Colonic mucosa (tissue), 4 donors: ENCODE measurements at regions not wholly inside any gene's neighbourhood (a gene's known extent, or its start where the extent isn't known, plus 50 kb on each side); places are given as distances from the start of the nearest gene placed in this dataset.

Experiments
- DNase-seq: peaks from one replicate; pipeline ENCODE4 v3.0.0-alpha.2; 2020
- H3K27ac ChIP-seq: fragments of 200-600 bp; one replicate; pipeline ENCODE4 v1.8.0; 2021
- H3K27me3 ChIP-seq: fragments of 200-600 bp; one replicate; pipeline ENCODE4 v1.8.0; 2021
- H3K36me3 ChIP-seq: fragments of 200-600 bp; one replicate; pipeline ENCODE4 v1.8.0; 2021
- H3K4me1 ChIP-seq: fragments of 200-600 bp; one replicate; pipeline ENCODE4 v1.8.0; 2021; ENCODE audit warnings: mild to moderate bottlenecking
- H3K4me3 ChIP-seq: fragments of 200-600 bp; one replicate; pipeline ENCODE4 v1.8.0; 2021
- H3K9ac ChIP-seq, 2 donors: one replicate each; pipeline ENCODE4 v1.7.0; 2013; ENCODE audit warnings: control low read depth in 2 of 2, low read depth in 2 of 2, low read length in 2 of 2
- H3K9me3 ChIP-seq: fragments of 200-600 bp; one replicate; pipeline ENCODE4 v1.8.0; 2021
- CTCF ChIP-seq: fragments of 200-600 bp; IDR thresholded peaks from one replicate; pipeline ENCODE4 v1.8.0; 2022; ENCODE audit warnings: antibody characterized with exemption, mild to moderate bottlenecking
- intact Hi-C: fragments of 100-400 bp; cut with DNase I; formaldehyde crosslinking; loops from one replicate; pipeline ENCODE4 v1.14.1; 2022
- donor health status: healthy.
- donor health status: DM: no; HTN: no; CAD: no.
- donor health status: DM: no; HTN: no; CAD: no.

- no peak for TF ChIP-seq CTCF
- intact Hi-C loops, result no loop called here
- no peak overlapping the region for H3K9ac ChIP-seq
- DNase-seq, result no peak
- no peak overlapping the region for H3K4me3 ChIP-seq
- H3K36me3 ChIP-seq, result no peaks in the 10 kb centered on the region
- no peaks in the 10 kb centered on the region for H3K27me3 ChIP-seq
- H3K4me1 ChIP-seq, result no peaks in the 10 kb centered on the region
- H3K27ac ChIP-seq, result no peak overlapping the region
- no peaks in the 10 kb centered on the region for H3K9me3 ChIP-seq
Measured at GRCh38 chr11:24357620-24358410, 139.0 kb upstream of the LUZP2 start.

GRCh38 chr11:24372491-24372890 lies 124.4 kb upstream of the LUZP2 start:
- no peak for DNase-seq
- no peak for TF ChIP-seq CTCF
- H3K36me3 ChIP-seq, result no peaks in the 10 kb centered on the region

GRCh38 chr11:24373516-24373915 lies 123.3 kb upstream of the LUZP2 start:
- Histone ChIP-seq H3K9ac (no peak overlapping the region), H3K9me3 (no peaks in the 10 kb centered on the region), H3K36me3 (no peaks in the 10 kb centered on the region), H3K4me1 (no peaks in the 10 kb centered on the region), H3K27ac (no peak overlapping the region), H3K4me3 (no peak overlapping the region), H3K27me3 (no peaks in the 10 kb centered on the region)
- no peak for DNase-seq
- intact Hi-C loops, result no loop called here
- no peak for TF ChIP-seq CTCF

More at GRCh38 chr11:24372491-24372890, 124.4 kb upstream of the LUZP2 start:
- no peak overlapping the region for H3K9ac ChIP-seq
- no peak overlapping the region for H3K4me3 ChIP-seq
- H3K27ac ChIP-seq, result no peak overlapping the region
- no peaks in the 10 kb centered on the region for H3K4me1 ChIP-seq
- no peaks in the 10 kb centered on the region for H3K27me3 ChIP-seq
- H3K9me3 ChIP-seq, result no peaks in the 10 kb centered on the region
- intact Hi-C loops, result no loop called here

- Histone ChIP-seq H3K9ac (no peak overlapping the region), H3K4me3 (no peak overlapping the region), H3K27ac (no peak overlapping the region), H3K4me1 (no peaks in the 10 kb centered on the region), H3K9me3 (no peaks in the 10 kb centered on the region), H3K27me3 (no peaks in the 10 kb centered on the region), H3K36me3 (no peaks in the 10 kb centered on the region)
- no peak for DNase-seq
- TF ChIP-seq CTCF, result no peak
- intact Hi-C loops, result no loop called here
Measured at GRCh38 chr11:24375351-24375750, 121.5 kb upstream of the LUZP2 start.

GRCh38 chr11:24375931-24376330 lies 120.9 kb upstream of the LUZP2 start:
- no peaks in the 10 kb centered on the region for H3K4me1 ChIP-seq
- intact Hi-C loops, result no loop called here
- H3K9me3 ChIP-seq, result no peaks in the 10 kb centered on the region
- H3K4me3 ChIP-seq, result no peak overlapping the region
- H3K27ac ChIP-seq, result no peak overlapping the region
- H3K27me3 ChIP-seq, result no peaks in the 10 kb centered on the region
- H3K36me3 ChIP-seq, result no peaks in the 10 kb centered on the region
- TF ChIP-seq CTCF, result no peak
- H3K9ac ChIP-seq, result no peak overlapping the region
- no peak for DNase-seq
